ENCODE measurements at regions not wholly inside any gene's neighbourhood (a gene's known extent, or its start where the extent isn't known, plus 50 kb on each side); places are given as distances from the start of the nearest gene placed in this dataset.

DNA sequence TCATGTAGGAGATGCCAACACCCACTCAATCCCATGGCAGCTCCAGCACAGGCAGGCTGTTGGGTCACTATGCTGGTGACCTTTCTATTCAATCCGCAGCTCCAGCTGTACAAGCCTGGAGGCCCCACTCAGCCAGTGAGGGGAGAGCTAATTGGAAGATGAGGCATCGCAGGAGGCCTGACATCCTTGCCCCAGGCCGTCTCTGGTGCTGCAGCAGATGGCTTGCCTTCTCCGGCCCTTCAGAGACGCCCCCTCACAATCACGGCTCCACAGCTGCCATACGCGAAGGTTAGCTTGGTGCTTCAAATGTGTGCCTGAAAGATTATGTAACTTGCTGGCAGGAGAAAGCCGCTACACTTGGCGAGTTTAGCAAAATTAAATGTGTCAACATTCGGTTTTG, 104.2 kb upstream of the CLSTN2 start:
- Histone ChIP-seq H3K27me3 (ENCODE audit: insufficient read depth, low read length) (no peaks in the 10 kb centered on the region), H3K27ac (ENCODE audit: low read depth, low read length) (no peak overlapping the region), H3K9me3 (ENCODE audit: insufficient read depth, low read depth, low read length) (no peaks in the 10 kb centered on the region), H3K36me3 (ENCODE audit: insufficient read depth, low read length) (no peaks in the 10 kb centered on the region), H3K4me1 (ENCODE audit: insufficient read depth, low read length) (no peaks in the 10 kb centered on the region; the same call in 1 of the 2 replicates), H3K4me3 (ENCODE audit: low read length) (no peak overlapping the region), H3K9ac (ENCODE audit: low read depth, low read length) (no peak overlapping the region)
- 87% methylated on average over 11 of the region's 11 CpGs for WGBS

DNA sequence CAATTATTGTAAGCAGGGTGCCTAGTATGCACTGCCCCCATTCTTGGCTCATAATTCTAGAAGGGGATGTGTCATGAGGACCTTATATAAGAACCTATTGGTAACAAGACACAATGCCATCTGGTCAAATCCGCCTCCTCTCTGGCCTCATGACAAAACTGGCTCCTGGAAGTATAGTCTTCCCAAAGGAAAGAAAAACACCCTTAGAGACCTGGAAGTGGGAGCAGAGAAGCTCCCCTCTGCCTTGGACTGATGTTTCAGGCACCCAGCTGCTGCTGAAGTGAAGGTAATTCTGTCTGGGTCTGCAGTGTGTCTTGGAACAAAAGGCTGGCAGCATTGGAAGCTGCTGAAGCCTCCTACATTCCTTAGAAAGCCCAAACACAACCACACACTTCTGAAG, 107.2 kb upstream of the CLSTN2 start:
- Histone ChIP-seq H3K9me3 (ENCODE audit: insufficient read depth, low read depth, low read length) (no peaks in the 10 kb centered on the region), H3K4me1 (ENCODE audit: insufficient read depth, low read length) (no peaks in the 10 kb centered on the region), H3K9ac (ENCODE audit: low read depth, low read length) (no peak overlapping the region), H3K27ac (ENCODE audit: low read depth, low read length) (no peak overlapping the region), H3K4me3 (ENCODE audit: low read length) (no peak overlapping the region), H3K27me3 (ENCODE audit: insufficient read depth, low read length) (no peaks in the 10 kb centered on the region), H3K36me3 (ENCODE audit: insufficient read depth, low read length) (no peaks in the 10 kb centered on the region)
- WGBS = 83% methylated on average over 1 of the region's 1 CpG

DNA sequence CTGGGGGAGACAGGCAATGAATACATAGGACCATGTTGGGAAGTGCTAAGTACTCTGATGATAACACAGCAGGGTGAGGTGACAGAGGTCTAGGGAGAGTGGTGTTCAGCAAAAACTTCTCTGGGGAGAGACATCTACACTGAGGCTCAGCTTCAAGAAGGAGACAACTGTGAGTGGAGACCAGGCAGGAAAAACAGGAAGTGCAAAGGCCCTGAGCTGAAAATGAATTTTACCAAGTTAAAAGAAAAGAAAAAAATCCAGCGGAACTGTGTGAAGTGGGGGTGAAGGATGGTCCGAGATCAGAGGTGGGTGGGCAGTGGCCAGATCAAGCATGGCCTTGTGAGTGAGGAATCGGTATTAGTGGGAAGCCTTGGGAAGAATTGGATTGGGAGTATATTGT, 110.1 kb upstream of the CLSTN2 start:
- H3K9ac ChIP-seq (ENCODE audit: low read depth, low read length) = no peak overlapping the region
- no peaks in the 10 kb centered on the region for H3K36me3 ChIP-seq (ENCODE audit: insufficient read depth, low read length)
- no peaks in the 10 kb centered on the region for H3K27me3 ChIP-seq (ENCODE audit: insufficient read depth, low read length)
- no peak overlapping the region for H3K27ac ChIP-seq (ENCODE audit: low read depth, low read length)
- WGBS = 90% methylated on average over 3 of the region's 3 CpGs
- H3K4me1 ChIP-seq (ENCODE audit: insufficient read depth, low read length) = no peaks in the 10 kb centered on the region
- no peaks in the 10 kb centered on the region for H3K9me3 ChIP-seq (ENCODE audit: insufficient read depth, low read depth, low read length)
- no peak overlapping the region for H3K4me3 ChIP-seq (ENCODE audit: low read length)

DNA sequence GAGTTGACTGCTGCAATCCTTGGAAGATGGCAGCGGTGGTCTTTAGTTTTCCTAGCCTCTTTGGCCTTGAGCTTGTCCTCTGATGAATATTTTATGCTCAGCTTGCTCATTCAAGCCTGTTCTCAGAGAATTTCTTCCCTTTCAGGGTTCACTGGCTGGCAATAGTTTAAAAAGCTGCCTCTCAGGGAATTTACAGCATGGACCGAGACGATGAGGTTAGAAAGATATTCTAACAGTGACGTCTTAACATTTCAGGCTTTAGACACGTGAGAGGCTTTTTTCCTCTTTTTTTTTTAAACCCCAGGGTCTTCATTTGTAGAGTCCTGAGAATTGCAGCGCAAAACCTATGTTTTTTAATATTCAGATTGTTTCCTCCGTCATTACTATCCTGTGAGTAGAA, 120.3 kb upstream of the CLSTN2 start:
- 97% methylated on average over 7 of the region's 7 CpGs for WGBS
- H3K27ac ChIP-seq (ENCODE audit: low read depth, low read length) = no peak overlapping the region
- no peak overlapping the region for H3K9ac ChIP-seq (ENCODE audit: low read depth, low read length)
- H3K4me1 ChIP-seq (ENCODE audit: insufficient read depth, low read length) = peaks cover 8% of the 10 kb centered on the region; the same call in 1 of the 2 replicates
- H3K27me3 ChIP-seq (ENCODE audit: insufficient read depth, low read length) = no peaks in the 10 kb centered on the region
- H3K36me3 ChIP-seq (ENCODE audit: insufficient read depth, low read length) = no peaks in the 10 kb centered on the region
- H3K4me3 ChIP-seq (ENCODE audit: low read length) = no peak overlapping the region
- no peaks in the 10 kb centered on the region for H3K9me3 ChIP-seq (ENCODE audit: insufficient read depth, low read depth, low read length)

- Histone ChIP-seq H3K9ac (ENCODE audit: low read depth, low read length) (no peak overlapping the region), H3K27me3 (ENCODE audit: insufficient read depth, low read length) (no peaks in the 10 kb centered on the region), H3K36me3 (ENCODE audit: insufficient read depth, low read length) (no peaks in the 10 kb centered on the region), H3K4me3 (ENCODE audit: low read length) (no peak overlapping the region), H3K9me3 (ENCODE audit: insufficient read depth, low read depth, low read length) (no peaks in the 10 kb centered on the region), H3K4me1 (ENCODE audit: insufficient read depth, low read length) (peaks cover 8% of the 10 kb centered on the region; the same call in 1 of the 2 replicates), H3K27ac (ENCODE audit: low read depth, low read length) (no peak overlapping the region)
These were observed 123.7 kb upstream of the CLSTN2 start for GRCh38 chr3:139811331-139811730.

DNA sequence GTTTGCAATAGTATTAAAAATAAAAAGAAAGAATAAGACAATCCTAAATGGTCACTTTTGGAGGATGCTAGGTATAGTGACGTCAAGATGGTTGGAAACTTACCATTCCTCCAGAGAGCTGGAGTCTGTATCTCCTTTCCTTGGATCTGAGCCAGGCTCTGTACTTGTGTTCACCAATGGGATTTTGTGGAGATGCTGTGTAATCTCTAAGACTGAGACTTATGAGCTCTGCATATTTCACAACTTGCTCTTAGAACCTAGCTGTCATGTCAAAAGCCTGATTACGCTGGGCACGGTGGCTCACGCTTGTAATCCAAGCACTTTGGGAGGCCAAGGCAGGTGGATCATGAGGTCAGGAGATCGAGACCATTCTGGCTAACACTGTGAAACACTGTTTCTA, 126.8 kb upstream of the CLSTN2 start:
- H3K36me3 ChIP-seq (ENCODE audit: insufficient read depth, low read length) = no peaks in the 10 kb centered on the region
- H3K9me3 ChIP-seq (ENCODE audit: insufficient read depth, low read depth, low read length) = no peaks in the 10 kb centered on the region
- no peaks in the 10 kb centered on the region for H3K27me3 ChIP-seq (ENCODE audit: insufficient read depth, low read length)
- H3K27ac ChIP-seq (ENCODE audit: low read depth, low read length) = no peak overlapping the region
- peaks cover 8% of the 10 kb centered on the region; the same call in 1 of the 2 replicates for H3K4me1 ChIP-seq (ENCODE audit: insufficient read depth, low read length)
- no peak overlapping the region for H3K9ac ChIP-seq (ENCODE audit: low read depth, low read length)
- no peak overlapping the region for H3K4me3 ChIP-seq (ENCODE audit: low read length)
- whole genome bisulfite sequencing = 90% methylated on average over 5 of the region's 5 CpGs

DNA sequence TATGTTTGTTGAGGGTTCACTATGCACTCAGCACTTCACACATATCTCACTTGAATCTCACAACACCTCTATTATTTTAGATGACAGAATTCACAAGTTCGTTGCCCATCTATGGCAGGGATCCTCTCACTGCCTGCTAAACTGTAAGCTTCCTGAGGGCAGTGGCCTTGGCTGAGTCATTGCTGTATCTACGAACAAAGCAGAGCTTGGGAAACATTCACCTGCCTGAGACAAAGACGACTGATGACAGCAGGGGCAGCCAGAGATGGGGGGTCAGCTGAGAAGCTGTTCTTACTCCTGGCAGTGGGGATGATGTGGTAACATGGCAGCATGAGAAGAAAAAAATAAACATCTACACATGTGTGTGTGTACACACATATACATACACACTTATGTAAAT, 125.5 kb upstream of the NMNAT3 start:
- Histone ChIP-seq H3K27ac (ENCODE audit: low read depth, low read length) (no peak overlapping the region), H3K9me3 (ENCODE audit: insufficient read depth, low read depth, low read length) (no peaks in the 10 kb centered on the region), H3K36me3 (ENCODE audit: insufficient read depth, low read length) (no peaks in the 10 kb centered on the region), H3K27me3 (ENCODE audit: insufficient read depth, low read length) (no peaks in the 10 kb centered on the region), H3K9ac (ENCODE audit: low read depth, low read length) (no peak overlapping the region), H3K4me1 (ENCODE audit: insufficient read depth, low read length) (no peaks in the 10 kb centered on the region), H3K4me3 (ENCODE audit: low read length) (no peak overlapping the region)
- 86% methylated on average over 3 of the region's 3 CpGs for WGBS

DNA sequence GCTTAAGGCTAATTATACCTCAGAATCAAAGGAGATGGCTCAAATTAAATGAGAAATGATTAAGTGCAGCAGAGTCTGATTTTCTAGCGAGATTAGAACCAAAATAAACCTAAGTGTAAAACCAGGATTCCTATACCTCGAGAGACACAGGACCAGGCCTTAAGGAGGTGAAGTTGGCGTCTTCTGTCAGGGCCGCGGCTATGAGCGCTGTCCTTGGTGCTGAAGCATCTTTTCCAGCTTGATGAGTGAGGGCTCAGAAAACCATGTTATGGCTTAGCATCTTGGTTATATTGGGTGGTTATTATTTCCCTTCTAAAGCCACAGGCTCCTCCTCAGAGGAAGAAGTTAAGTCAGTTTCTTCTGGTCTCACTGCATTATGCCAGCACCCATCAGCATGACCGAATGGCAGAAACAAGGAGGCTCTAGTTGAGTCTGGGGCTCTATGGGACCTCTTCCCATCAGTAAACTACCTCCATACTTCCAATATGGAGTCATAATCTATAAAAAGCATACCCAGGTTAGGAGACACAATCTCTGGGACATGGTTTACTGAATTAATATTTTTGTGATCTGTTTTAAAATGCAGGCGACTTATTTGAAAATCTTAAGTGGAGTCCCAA, 120.1 kb upstream of the NMNAT3 start:
- Histone ChIP-seq H3K9me3 (ENCODE audit: insufficient read depth, low read depth, low read length) (no peaks in the 10 kb centered on the region), H3K27ac (ENCODE audit: low read depth, low read length) (no peak overlapping the region), H3K4me1 (ENCODE audit: insufficient read depth, low read length) (no peaks in the 10 kb centered on the region), H3K4me3 (ENCODE audit: low read length) (no peak overlapping the region), H3K9ac (ENCODE audit: low read depth, low read length) (no peak overlapping the region), H3K27me3 (ENCODE audit: insufficient read depth, low read length) (no peaks in the 10 kb centered on the region), H3K36me3 (ENCODE audit: insufficient read depth, low read length) (no peaks in the 10 kb centered on the region)
- WGBS = 42% methylated on average over 8 of the region's 8 CpGs

GRCh38 chr3:139794469-139795265, 116.9 kb upstream of the NMNAT3 start:
- no peak overlapping the region for H3K9ac ChIP-seq (ENCODE audit: low read depth, low read length)
- no peak overlapping the region for H3K4me3 ChIP-seq (ENCODE audit: low read length)
- WGBS = 83% methylated on average over 6 of the region's 6 CpGs
- no peaks in the 10 kb centered on the region for H3K27me3 ChIP-seq (ENCODE audit: insufficient read depth, low read length)
- H3K27ac ChIP-seq (ENCODE audit: low read depth, low read length) = no peak overlapping the region
- H3K4me1 ChIP-seq (ENCODE audit: insufficient read depth, low read length) = no peaks in the 10 kb centered on the region
- H3K9me3 ChIP-seq (ENCODE audit: insufficient read depth, low read depth, low read length) = no peaks in the 10 kb centered on the region
- H3K36me3 ChIP-seq (ENCODE audit: insufficient read depth, low read length) = no peaks in the 10 kb centered on the region

- 92% methylated on average over 3 of the region's 3 CpGs for WGBS
- no peak overlapping the region for H3K4me3 ChIP-seq (ENCODE audit: low read length)
- H3K9ac ChIP-seq (ENCODE audit: low read depth, low read length) = no peak overlapping the region
- H3K9me3 ChIP-seq (ENCODE audit: insufficient read depth, low read depth, low read length) = no peaks in the 10 kb centered on the region
- no peaks in the 10 kb centered on the region for H3K27me3 ChIP-seq (ENCODE audit: insufficient read depth, low read length)
- no peak overlapping the region for H3K27ac ChIP-seq (ENCODE audit: low read depth, low read length)
- H3K4me1 ChIP-seq (ENCODE audit: insufficient read depth, low read length) = no peaks in the 10 kb centered on the region
- no peaks in the 10 kb centered on the region for H3K36me3 ChIP-seq (ENCODE audit: insufficient read depth, low read length)
These were observed 115.6 kb upstream of the NMNAT3 start for GRCh38 chr3:139793408-139793807.

DNA sequence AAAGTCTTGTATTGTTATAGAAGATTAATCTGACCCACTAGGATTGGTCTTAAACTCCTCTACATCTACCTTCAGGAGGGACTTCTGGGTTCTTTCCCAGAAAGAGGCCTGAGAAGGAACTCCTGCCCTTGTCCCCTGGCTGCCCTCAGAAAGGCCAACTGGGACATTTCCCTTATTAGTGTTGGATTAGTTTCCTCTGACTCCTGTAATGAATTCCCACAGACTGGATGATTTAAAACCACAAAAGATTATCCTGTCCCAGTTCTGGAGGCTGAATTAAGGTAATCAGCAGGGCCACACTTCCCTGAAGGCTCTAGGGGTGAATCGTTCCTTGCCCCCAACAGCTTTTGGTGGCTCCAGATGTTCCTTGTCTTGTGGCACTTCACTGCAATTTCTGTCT, 102.8 kb upstream of the NMNAT3 start:
- Histone ChIP-seq H3K4me3 (ENCODE audit: low read length) (no peak overlapping the region), H3K36me3 (ENCODE audit: insufficient read depth, low read length) (no peaks in the 10 kb centered on the region), H3K27me3 (ENCODE audit: insufficient read depth, low read length) (no peaks in the 10 kb centered on the region), H3K9ac (ENCODE audit: low read depth, low read length) (no peak overlapping the region), H3K27ac (ENCODE audit: low read depth, low read length) (no peak overlapping the region), H3K4me1 (ENCODE audit: insufficient read depth, low read length) (no peaks in the 10 kb centered on the region), H3K9me3 (ENCODE audit: insufficient read depth, low read depth, low read length) (no peaks in the 10 kb centered on the region)
- 95% methylated on average over 1 of the region's 1 CpG for WGBS

Measured in HUES64 (cell line).